Neural crest cell (in vitro differentiated cells): ENCODE measurements at regions not wholly inside any gene's neighbourhood (a gene's known extent, or its start where the extent isn't known, plus 50 kb on each side); places are given as distances from the start of the nearest gene placed in this dataset.

Experiments
- DNase-seq: peaks from one replicate; pipeline ENCODE4 v3.0.0; 2021; ENCODE audit warnings: low read depth, mixed read lengths, low spot score
- H3K27ac Mint-ChIP-seq: one replicate; pipeline ENCODE4 v1.8.0; 2021; ENCODE audit warnings: mild to moderate bottlenecking, mixed read lengths; ENCODE audit not compliant: unreplicated experiment
- H3K27me3 Mint-ChIP-seq: 2 replicates; pipeline ENCODE4 v1.8.0; 2021; ENCODE audit warnings: low read depth, mild to moderate bottlenecking, mixed read lengths
- H3K36me3 Mint-ChIP-seq: 2 replicates; pipeline ENCODE4 v1.8.0; 2021; ENCODE audit warnings: low read depth, mild to moderate bottlenecking, mixed read lengths
- H3K4me1 Mint-ChIP-seq: 2 replicates; pipeline ENCODE4 v1.8.0; 2021; ENCODE audit warnings: mixed read lengths
- H3K4me3 Mint-ChIP-seq: one replicate; pipeline ENCODE4 v1.8.0; 2021; ENCODE audit warnings: mild to moderate bottlenecking, mixed read lengths
- H3K9me3 Mint-ChIP-seq: 2 replicates; pipeline ENCODE4 v1.8.0; 2021; ENCODE audit warnings: mixed read lengths
- CTCF ChIP-seq: fragments of 200-600 bp; sonication (generic); conservative IDR thresholded peaks from 2 replicates; pipeline ENCODE4 v1.5.0; 2021; ENCODE audit warnings: antibody characterized with exemption, mild to moderate bottlenecking

- no peak for DNase-seq
- no peak overlapping the region for H3K4me3 Mint-ChIP-seq
- no peaks in the 10 kb centered on the region for H3K4me1 Mint-ChIP-seq
- no peak for TF ChIP-seq CTCF
- no peaks in the 10 kb centered on the region for H3K27me3 Mint-ChIP-seq
- H3K36me3 Mint-ChIP-seq: peaks cover 2% of the 10 kb centered on the region
- no peaks in the 10 kb centered on the region for H3K9me3 Mint-ChIP-seq
- no peak overlapping the region for H3K27ac Mint-ChIP-seq
Observed at GRCh38 chr4:117324851-117325491, 239.6 kb upstream of the TRAM1L1 start.

- Mint-ChIP-seq H3K9me3 (no peaks in the 10 kb centered on the region), H3K4me1 (no peaks in the 10 kb centered on the region), H3K27me3 (no peaks in the 10 kb centered on the region), H3K4me3 (no peak overlapping the region), H3K36me3 (peaks cover 2% of the 10 kb centered on the region), H3K27ac (no peak overlapping the region)
- TF ChIP-seq CTCF: no peak
- DNase-seq: no peak
Observed at GRCh38 chr4:117326091-117326490, 240.7 kb upstream of the TRAM1L1 start.

GRCh38 chr4:117327491-117327890 lies 242.1 kb upstream of the TRAM1L1 start:
- Mint-ChIP-seq H3K27ac (no peak overlapping the region), H3K27me3 (no peaks in the 10 kb centered on the region), H3K36me3 (peaks cover 2% of the 10 kb centered on the region), H3K4me1 (no peaks in the 10 kb centered on the region), H3K9me3 (no peaks in the 10 kb centered on the region), H3K4me3 (no peak overlapping the region)
- DNase-seq: no peak
- no peak for TF ChIP-seq CTCF

GRCh38 chr4:117328333-117328732 lies 243.0 kb upstream of the TRAM1L1 start:
- TF ChIP-seq CTCF: no peak
- Mint-ChIP-seq H3K9me3 (no peaks in the 10 kb centered on the region), H3K27ac (no peak overlapping the region), H3K4me1 (no peaks in the 10 kb centered on the region), H3K27me3 (no peaks in the 10 kb centered on the region), H3K36me3 (peaks cover 2% of the 10 kb centered on the region), H3K4me3 (no peak overlapping the region)
- no peak for DNase-seq

- H3K4me1 Mint-ChIP-seq: no peaks in the 10 kb centered on the region
- no peak overlapping the region for H3K4me3 Mint-ChIP-seq
- no peak for TF ChIP-seq CTCF
- no peaks in the 10 kb centered on the region for H3K27me3 Mint-ChIP-seq
- no peaks in the 10 kb centered on the region for H3K36me3 Mint-ChIP-seq
- H3K9me3 Mint-ChIP-seq: no peaks in the 10 kb centered on the region
- H3K27ac Mint-ChIP-seq: no peak overlapping the region
- no peak for DNase-seq
Observed at GRCh38 chr4:117331817-117332216, 246.4 kb upstream of the TRAM1L1 start.
